SK-N-MC (cell line): ENCODE measurements at regions not wholly inside any gene's neighbourhood (a gene's known extent, or its start where the extent isn't known, plus 50 kb on each side); places are given as distances from the start of the nearest gene placed in this dataset.

Experiments
- EZH2 ChIP-seq: fragments of 200-600 bp; sonication (generic); IDR thresholded peaks from one replicate; pipeline ENCODE4 v1.6.1; 2017; ENCODE audit warnings: antibody characterized with exemption
- POLR2AphosphoS5 ChIP-seq: IDR thresholded peaks from 2 replicates; pipeline ENCODE4 v1.6.1; 2012; ENCODE audit warnings: mild to moderate bottlenecking, low read depth, low read length, borderline replicate concordance

- no peak for TF ChIP-seq EZH2
- no peak for TF ChIP-seq POLR2AphosphoS5
Observed at GRCh38 chr6:147001621-147002020, 202.6 kb upstream of the STXBP5 start.
